H9 (cell line): ENCODE measurements at regions not wholly inside any gene's neighbourhood (a gene's known extent, or its start where the extent isn't known, plus 50 kb on each side); places are given as distances from the start of the nearest gene placed in this dataset.

Source experiments
- DNase-seq: peaks from one replicate; pipeline ENCODE4 v3.0.0-alpha.2; 2017
- H2AFZ ChIP-seq: one replicate; pipeline ENCODE4 v1.6.1; 2013; ENCODE audit warnings: mild to moderate bottlenecking, low read length, control low read depth, moderate library complexity
- H2AK5ac ChIP-seq: 2 replicates; pipeline ENCODE4 v1.6.1; 2013; ENCODE audit warnings: low read length, control low read depth, mixed read lengths; ENCODE audit not compliant: insufficient read length
- H2BK120ac ChIP-seq: one replicate; pipeline ENCODE4 v1.6.1; 2013; ENCODE audit warnings: low read depth, mild to moderate bottlenecking, low read length, control low read depth, inconsistent platforms; ENCODE audit not compliant: poor library complexity, severe bottlenecking
- H2BK12ac ChIP-seq: 2 replicates; pipeline ENCODE4 v1.6.1; 2013; ENCODE audit warnings: low read length, control low read depth, mixed read lengths, low read depth; ENCODE audit not compliant: insufficient read length
- H2BK15ac ChIP-seq: 2 replicates; pipeline ENCODE4 v1.6.1; 2013; ENCODE audit warnings: low read depth, low read length, control low read depth
- H2BK20ac ChIP-seq: one replicate; pipeline ENCODE4 v1.6.1; 2013; ENCODE audit warnings: low read depth, mild to moderate bottlenecking, low read length, control low read depth, inconsistent platforms; ENCODE audit not compliant: poor library complexity, severe bottlenecking
- H2BK5ac ChIP-seq: 2 replicates; pipeline ENCODE4 v1.6.1; 2013; ENCODE audit warnings: low read length, control low read depth, mixed read lengths; ENCODE audit not compliant: insufficient read length
- H3K14ac ChIP-seq: 2 replicates; pipeline ENCODE4 v1.6.1; 2013; ENCODE audit warnings: low read length, control low read depth; ENCODE audit not compliant: insufficient read depth
- H3K18ac ChIP-seq: 2 replicates; pipeline ENCODE4 v1.6.1; 2013; ENCODE audit warnings: low read depth, mild to moderate bottlenecking, mixed read lengths, low read length, control low read depth; ENCODE audit not compliant: insufficient read length
- H3K23ac ChIP-seq: 2 replicates; pipeline ENCODE4 v1.6.1; 2013; ENCODE audit warnings: low read length, control low read depth, mixed read lengths, low read depth; ENCODE audit not compliant: insufficient read length
- H3K23me2 ChIP-seq: 2 replicates; pipeline ENCODE4 v1.6.1; 2013; ENCODE audit warnings: low read depth, mild to moderate bottlenecking, mixed read lengths, low read length, control low read depth; ENCODE audit not compliant: insufficient read length, poor library complexity, severe bottlenecking
- H3K27ac ChIP-seq: 2 replicates; pipeline ENCODE4 v1.5.1; 2013; ENCODE audit warnings: low read length, control low read depth, mixed read lengths, low read depth; ENCODE audit not compliant: insufficient read length
- H3K27me3 ChIP-seq: 2 replicates; pipeline ENCODE4 v1.6.1; 2013; ENCODE audit warnings: low read length, control low read depth, inconsistent platforms; ENCODE audit not compliant: insufficient read depth
- H3K4ac ChIP-seq: 2 replicates; pipeline ENCODE4 v1.6.1; 2013; ENCODE audit warnings: low read depth, mild to moderate bottlenecking, control low read depth, inconsistent platforms, low read length, moderate library complexity
- H3K4me1 ChIP-seq: 2 replicates; pipeline ENCODE4 v1.6.1; 2013; ENCODE audit warnings: low read length, control low read depth, inconsistent platforms; ENCODE audit not compliant: insufficient read depth
- H3K4me2 ChIP-seq: 2 replicates; pipeline ENCODE4 v1.6.1; 2013; ENCODE audit warnings: low read length, control low read depth, mixed read lengths; ENCODE audit not compliant: insufficient read length, insufficient read depth
- H3K56ac ChIP-seq: 2 replicates; pipeline ENCODE4 v1.6.1; 2013; ENCODE audit warnings: low read depth, mild to moderate bottlenecking, mixed read lengths, low read length, control low read depth; ENCODE audit not compliant: insufficient read length
- H3K79me1 ChIP-seq: 2 replicates; pipeline ENCODE4 v1.6.1; 2013; ENCODE audit warnings: low read depth, mild to moderate bottlenecking, moderate library complexity, low read length, control low read depth, inconsistent platforms; ENCODE audit not compliant: insufficient read depth, poor library complexity, severe bottlenecking
- H3K79me2 ChIP-seq: 2 replicates; pipeline ENCODE4 v1.6.1; 2013; ENCODE audit warnings: low read length, control low read depth, inconsistent platforms; ENCODE audit not compliant: insufficient read depth
- H3K9ac ChIP-seq: 2 replicates; pipeline ENCODE4 v1.6.1; 2013; ENCODE audit warnings: low read length, control low read depth, mixed read lengths; ENCODE audit not compliant: insufficient read length; ENCODE audit errors: extremely low read depth
- H3K9me3 ChIP-seq: one replicate; pipeline ENCODE4 v1.6.1; 2013; ENCODE audit warnings: low read depth, low read length, inconsistent platforms; ENCODE audit not compliant: control insufficient read depth
- H3T11ph ChIP-seq: one replicate; pipeline ENCODE4 v1.6.1; 2013; ENCODE audit warnings: mild to moderate bottlenecking, low read length, control low read depth, inconsistent platforms
- H4K20me1 ChIP-seq: one replicate; pipeline ENCODE4 v1.6.1; 2013; ENCODE audit not compliant: control insufficient read depth, insufficient read length, insufficient read depth
- H4K5ac ChIP-seq: 2 replicates; pipeline ENCODE4 v1.6.1; 2013; ENCODE audit warnings: low read depth, mild to moderate bottlenecking, mixed read lengths, low read length, control low read depth; ENCODE audit not compliant: insufficient read length
- H4K8ac ChIP-seq: replicated peaks from 2 replicates; pipeline ENCODE4 v1.6.1; 2013; ENCODE audit warnings: low read length, control low read depth, mixed read lengths, low read depth; ENCODE audit not compliant: insufficient read length
- H4K91ac ChIP-seq: 2 replicates; pipeline ENCODE4 v1.6.1; 2013; ENCODE audit warnings: low read depth, mild to moderate bottlenecking, moderate library complexity, mixed read lengths, low read length, control low read depth; ENCODE audit not compliant: insufficient read length
- H3K27ac Mint-ChIP-seq, 3 experiments: 2 replicates in 2 of 3; 3 replicates in 1 of 3; pipeline ENCODE4 v1.8.0; 2020 to 2021; ENCODE audit warnings: mixed read lengths in 3 of 3, mild to moderate bottlenecking in 1 of 3, moderate library complexity in 1 of 3
- H3K27me3 Mint-ChIP-seq: 2 replicates; pipeline ENCODE4 v1.8.0; 2021; ENCODE audit warnings: low read depth, mild to moderate bottlenecking, moderate library complexity, mixed read lengths
- H3K36me3 Mint-ChIP-seq, 3 experiments: 2 replicates in 2 of 3; 3 replicates in 1 of 3; pipeline ENCODE4 v1.8.0; 2020 to 2021; ENCODE audit warnings: low read depth in 3 of 3, mixed read lengths in 3 of 3; ENCODE audit not compliant: insufficient read depth in 1 of 3
- H3K4me1 Mint-ChIP-seq, 2 experiments: 2 replicates each; pipeline ENCODE4 v1.8.0; 2020; ENCODE audit warnings: mixed read lengths in 2 of 2
- H3K4me3 Mint-ChIP-seq, 2 experiments: 2 replicates in 1 of 2; 3 replicates in 1 of 2; pipeline ENCODE4 v1.8.0; 2020 to 2021; ENCODE audit warnings: mild to moderate bottlenecking in 2 of 2, mixed read lengths in 2 of 2, moderate library complexity in 1 of 2
- H3K9me3 Mint-ChIP-seq, 2 experiments: 2 replicates in 1 of 2; 3 replicates in 1 of 2; pipeline ENCODE4 v1.8.0; 2020; ENCODE audit warnings: mild to moderate bottlenecking in 2 of 2, mixed read lengths in 2 of 2, moderate library complexity in 1 of 2
- CTCF ChIP-seq: fragments of 200-600 bp; sonication (generic); conservative IDR thresholded peaks from 3 replicates; pipeline ENCODE4 v1.8.0; 2021; ENCODE audit warnings: antibody characterized with exemption, mild to moderate bottlenecking
- WGBS: extraction: QIAGEN DNeasy Blood & Tissue Kit; methylation state at CpG from one replicate; pipeline ENCODE4 v1.1.7; 2013; ENCODE audit warnings: missing lambda C conversion rate, low lambda C conversion rate, mixed read lengths; ENCODE audit not compliant: insufficient read length; ENCODE audit errors: extremely low coverage; 5-methylcytosine and 5-hydroxymethylcytosine counted together

GRCh38 chr5:74361406-74362358, 278.8 kb downstream of the ENC1 start:
- Histone ChIP-seq H4K91ac (no peak overlapping the region), H3K27ac (no peak overlapping the region), H4K20me1 (no peaks in the 10 kb centered on the region), H3K23ac (no peak overlapping the region), H2BK12ac (no peak overlapping the region), H3K4ac (no peak overlapping the region), H3K79me2 (no peaks in the 10 kb centered on the region), H2AK5ac (no peak overlapping the region), H2AFZ (no peak overlapping the region), H3K18ac (no peak overlapping the region), H3K4me1 (no peaks in the 10 kb centered on the region), H3K27me3 (no peaks in the 10 kb centered on the region), H3K14ac (no peak overlapping the region), H3K9ac (no peak overlapping the region), H3K9me3 (no peaks in the 10 kb centered on the region), H3K4me2 (no peak overlapping the region), H3T11ph (no peak overlapping the region), H4K8ac (no peak overlapping the region), H3K79me1 (no peaks in the 10 kb centered on the region), H3K56ac (no peak overlapping the region), H2BK15ac (no peak overlapping the region), H2BK120ac (no peak overlapping the region), H4K5ac (no peak overlapping the region), H2BK5ac (no peak overlapping the region), H2BK20ac (no peak overlapping the region), H3K23me2 (no peaks in the 10 kb centered on the region)
- DNase-seq = no peak
- Mint-ChIP-seq H3K4me1 (peaks cover 2 to 3% of the 10 kb centered on the region in 2 experiments; a peak in 3 of 4 replicates), H3K27ac (no peak overlapping the region), H3K4me3 (no peak overlapping the region), H3K27me3 (peaks cover 5% of the 10 kb centered on the region), H3K9me3 (no peaks in the 10 kb centered on the region; a peak in 1 of 5 replicates), H3K36me3 (no peaks in the 10 kb centered on the region; a peak in 1 of 7 replicates)
- no peak for TF ChIP-seq CTCF
- WGBS = no CpG with 5 or more reads among the region's 13 CpGs
